Fibroblast of the conjunctiva (primary cell): ENCODE measurements at regions not wholly inside any gene's neighbourhood (a gene's known extent, or its start where the extent isn't known, plus 50 kb on each side); places are given as distances from the start of the nearest gene placed in this dataset.
A peak's percentile ranks its signal among the peaks of the same experiment; 100 is the strongest.

Experiments used
- DNase-seq: peaks from one replicate; pipeline ENCODE4 v3.0.0-alpha.2; 2010; ENCODE audit warnings: low read depth

- DNase-seq, result no peak
Measured at GRCh38 chr7:113456533-113456932, 338.2 kb upstream of the SMIM30 start.

- no peak for DNase-seq
Measured at GRCh38 chr7:113454597-113455169, 336.3 kb upstream of the SMIM30 start.

GRCh38 chr7:113452245-113452644, 333.9 kb upstream of the SMIM30 start:
- no peak for DNase-seq

GRCh38 chr7:113446791-113447190, 328.4 kb upstream of the SMIM30 start:
- DNase-seq, result no peak

GRCh38 chr7:113446391-113446790, 328.0 kb upstream of the SMIM30 start:
- DNase-seq, result no peak

GRCh38 chr7:113444261-113444660, 325.9 kb upstream of the SMIM30 start:
- no peak for DNase-seq

GRCh38 chr7:113440173-113440572, 321.8 kb upstream of the SMIM30 start:
- DNase-seq, result no peak

GRCh38 chr7:113431406-113431805, 313.1 kb upstream of the SMIM30 start:
- no peak for DNase-seq

GRCh38 chr7:113424185-113424817, 305.9 kb upstream of the SMIM30 start:
- no peak for DNase-seq

- peak; percentile 73 for DNase-seq
Measured at GRCh38 chr7:113421696-113422330, 303.5 kb upstream of the SMIM30 start.

- no peak for DNase-seq
Measured at GRCh38 chr7:113414401-113415035, 296.2 kb upstream of the SMIM30 start.

- DNase-seq, result no peak
Measured at GRCh38 chr7:113412410-113412809, 294.1 kb upstream of the SMIM30 start.

- DNase-seq, result no peak
Measured at GRCh38 chr7:113410796-113411195, 292.4 kb upstream of the SMIM30 start.

GRCh38 chr7:113408999-113409398, 290.6 kb upstream of the SMIM30 start:
- no peak for DNase-seq

GRCh38 chr7:113405296-113406056, 287.1 kb upstream of the SMIM30 start:
- no peak for DNase-seq

GRCh38 chr7:113404245-113404644, 285.9 kb upstream of the SMIM30 start:
- DNase-seq, result no peak

GRCh38 chr7:113402482-113402881, 284.1 kb upstream of the SMIM30 start:
- DNase-seq, result no peak

GRCh38 chr7:113402005-113402404, 283.7 kb upstream of the SMIM30 start:
- DNase-seq, result no peak

GRCh38 chr7:113394856-113395255, 276.5 kb upstream of the SMIM30 start:
- DNase-seq, result no peak

GRCh38 chr7:113392841-113393540, 274.6 kb upstream of the SMIM30 start:
- DNase-seq, result no peak

GRCh38 chr7:113392421-113392820, 274.1 kb upstream of the SMIM30 start:
- no peak for DNase-seq

- DNase-seq, result no peak
Measured at GRCh38 chr7:113389112-113389646, 270.8 kb upstream of the SMIM30 start.
